Bronchial epithelial cell (primary cell): ENCODE measurements at regions not wholly inside any gene's neighbourhood (a gene's known extent, or its start where the extent isn't known, plus 50 kb on each side); places are given as distances from the start of the nearest gene placed in this dataset.
A peak's percentile ranks its signal among the peaks of the same experiment; 100 is the strongest.

Source experiments
- DNase-seq: peaks from one replicate; pipeline ENCODE4 v3.0.0-alpha.2; 2010; ENCODE audit warnings: low read depth
- FAIRE-seq: peaks from 2 replicates; lab custom pipeline; 2011; peaks lifted over from hg19 to GRCh38; lab: Jason Lieb, UNC
- H3K27me3 ChIP-seq: 2 replicates; pipeline ENCODE4 v1.5.1; 2011; ENCODE audit warnings: low read length; ENCODE audit not compliant: control insufficient read depth, insufficient read depth
- H3K36me3 ChIP-seq: 2 replicates; pipeline ENCODE4 v1.5.1; 2011; ENCODE audit warnings: low read length; ENCODE audit not compliant: control insufficient read depth, insufficient read depth
- H3K4me3 ChIP-seq: 2 replicates; pipeline ENCODE4 v1.5.1; 2011; ENCODE audit warnings: mild to moderate bottlenecking, low read depth, low read length, control low read depth
- TF ChIP-seq, protein P1 (sequence below): IDR thresholded peaks from 2 replicates; pipeline ENCODE4 v1.5.1; 2011; ENCODE audit warnings: mild to moderate bottlenecking, moderate library complexity, low read length, control low read depth, inconsistent platforms; ENCODE audit not compliant: insufficient read depth, severe bottlenecking

DNA sequence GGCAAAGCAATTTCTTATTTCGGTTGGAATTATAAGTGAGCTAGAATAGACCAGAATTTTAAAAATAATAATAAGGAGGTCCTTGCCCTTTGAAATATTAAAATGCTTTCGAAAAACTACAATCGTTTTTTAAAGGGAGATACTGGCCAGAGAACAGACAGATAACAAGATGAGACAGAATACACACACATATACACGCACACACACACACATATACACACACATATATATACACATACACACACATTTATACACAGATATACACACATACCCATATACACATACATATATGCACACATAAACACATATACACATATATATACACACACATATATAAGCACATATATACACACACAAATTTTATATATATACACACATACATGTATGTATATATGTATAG, 175.3 kb upstream of the MIR17HG start:
- no peak for FAIRE-seq
- DNase-seq, result no peak
- TF ChIP-seq, protein P1, sequence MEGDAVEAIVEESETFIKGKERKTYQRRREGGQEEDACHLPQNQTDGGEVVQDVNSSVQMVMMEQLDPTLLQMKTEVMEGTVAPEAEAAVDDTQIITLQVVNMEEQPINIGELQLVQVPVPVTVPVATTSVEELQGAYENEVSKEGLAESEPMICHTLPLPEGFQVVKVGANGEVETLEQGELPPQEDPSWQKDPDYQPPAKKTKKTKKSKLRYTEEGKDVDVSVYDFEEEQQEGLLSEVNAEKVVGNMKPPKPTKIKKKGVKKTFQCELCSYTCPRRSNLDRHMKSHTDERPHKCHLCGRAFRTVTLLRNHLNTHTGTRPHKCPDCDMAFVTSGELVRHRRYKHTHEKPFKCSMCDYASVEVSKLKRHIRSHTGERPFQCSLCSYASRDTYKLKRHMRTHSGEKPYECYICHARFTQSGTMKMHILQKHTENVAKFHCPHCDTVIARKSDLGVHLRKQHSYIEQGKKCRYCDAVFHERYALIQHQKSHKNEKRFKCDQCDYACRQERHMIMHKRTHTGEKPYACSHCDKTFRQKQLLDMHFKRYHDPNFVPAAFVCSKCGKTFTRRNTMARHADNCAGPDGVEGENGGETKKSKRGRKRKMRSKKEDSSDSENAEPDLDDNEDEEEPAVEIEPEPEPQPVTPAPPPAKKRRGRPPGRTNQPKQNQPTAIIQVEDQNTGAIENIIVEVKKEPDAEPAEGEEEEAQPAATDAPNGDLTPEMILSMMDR, result no peak
- H3K27me3 ChIP-seq, result peaks cover 1% of the 10 kb centered on the region
- H3K4me3 ChIP-seq, result no peak overlapping the region
- H3K36me3 ChIP-seq, result no peaks in the 10 kb centered on the region

DNA sequence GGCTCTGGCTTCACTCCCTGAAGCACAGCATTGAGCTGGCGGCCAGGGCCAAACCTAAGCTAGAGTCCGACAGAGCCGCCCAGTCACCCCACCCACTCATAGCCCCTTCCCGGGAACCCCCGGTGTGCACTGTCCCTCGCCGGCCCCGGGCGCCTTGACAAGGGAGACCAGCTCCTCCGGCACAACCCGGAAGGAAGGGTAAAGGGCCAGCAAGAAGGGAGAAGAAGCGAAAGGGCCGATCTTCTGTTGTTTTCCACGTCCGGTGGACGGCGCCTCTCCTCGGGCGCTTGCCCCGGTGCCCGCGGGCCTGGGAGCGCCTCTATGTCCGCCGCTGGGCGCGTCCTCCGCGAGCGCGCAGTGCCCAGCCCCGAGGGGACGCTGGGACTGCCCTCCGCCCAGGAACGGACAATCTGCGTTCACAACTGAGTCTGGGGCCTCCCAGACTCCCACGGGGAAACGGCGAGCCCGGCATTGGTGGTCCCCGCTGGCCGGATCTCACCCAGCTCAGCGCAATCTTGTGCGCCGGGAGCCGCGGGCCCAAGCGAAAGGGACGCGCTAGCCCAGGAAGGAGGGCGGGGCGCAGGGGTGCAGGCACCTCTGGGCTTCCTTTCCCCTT, 172.5 kb upstream of the MIR17HG start:
- peak overlapping the region; percentile 20 for H3K4me3 ChIP-seq
- H3K36me3 ChIP-seq, result no peaks in the 10 kb centered on the region
- TF ChIP-seq, protein P1, result no peak
- FAIRE-seq (no peak), DNase-seq (no peak)
- peaks cover 1% of the 10 kb centered on the region for H3K27me3 ChIP-seq

DNA sequence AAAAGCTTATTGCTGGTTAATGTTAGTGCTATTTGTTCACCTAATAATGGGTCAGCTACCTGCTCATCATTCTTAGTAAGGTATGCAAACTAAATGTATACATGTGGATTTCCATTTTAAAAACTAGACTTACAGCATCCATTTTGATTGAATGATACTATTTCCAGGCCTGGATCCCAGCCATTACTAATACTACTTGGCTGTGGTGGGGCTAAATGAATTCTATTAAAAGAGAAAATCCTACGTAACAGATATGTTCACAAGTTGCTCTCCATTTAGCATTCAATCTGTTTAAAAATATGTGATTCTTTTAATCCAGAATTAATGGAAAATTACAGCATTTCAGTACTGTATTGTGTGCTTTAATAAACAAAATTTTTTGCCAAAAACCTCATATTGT, 169.4 kb upstream of the MIR17HG start:
- FAIRE-seq (no peak), DNase-seq (no peak)
- TF ChIP-seq, protein P1, result no peak
- Histone ChIP-seq H3K4me3 (no peak overlapping the region), H3K27me3 (no peaks in the 10 kb centered on the region), H3K36me3 (no peaks in the 10 kb centered on the region)

DNA sequence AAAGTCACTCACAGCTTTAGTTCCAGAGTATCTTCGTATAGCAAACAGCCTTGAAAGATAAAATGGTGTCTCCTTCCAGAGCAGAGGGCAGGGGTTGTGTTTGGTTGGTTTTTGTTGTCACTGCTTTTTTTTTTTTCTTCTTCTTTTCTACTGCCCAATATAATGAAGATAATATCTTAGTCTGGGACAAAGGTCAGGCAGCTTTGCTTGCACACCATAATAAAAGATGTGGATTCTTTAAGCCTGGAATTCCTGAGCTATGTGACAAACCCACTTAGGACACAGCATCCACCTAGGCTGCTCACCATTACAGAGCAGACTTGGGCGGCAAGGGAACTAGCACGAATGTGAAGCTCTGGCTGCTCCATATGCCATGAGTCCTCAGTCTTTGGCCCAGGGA, 165.6 kb upstream of the MIR17HG start:
- Histone ChIP-seq H3K4me3 (no peak overlapping the region), H3K36me3 (no peaks in the 10 kb centered on the region), H3K27me3 (no peaks in the 10 kb centered on the region)
- DNase-seq (no peak), FAIRE-seq (no peak)
- TF ChIP-seq, protein P1, result no peak

DNA sequence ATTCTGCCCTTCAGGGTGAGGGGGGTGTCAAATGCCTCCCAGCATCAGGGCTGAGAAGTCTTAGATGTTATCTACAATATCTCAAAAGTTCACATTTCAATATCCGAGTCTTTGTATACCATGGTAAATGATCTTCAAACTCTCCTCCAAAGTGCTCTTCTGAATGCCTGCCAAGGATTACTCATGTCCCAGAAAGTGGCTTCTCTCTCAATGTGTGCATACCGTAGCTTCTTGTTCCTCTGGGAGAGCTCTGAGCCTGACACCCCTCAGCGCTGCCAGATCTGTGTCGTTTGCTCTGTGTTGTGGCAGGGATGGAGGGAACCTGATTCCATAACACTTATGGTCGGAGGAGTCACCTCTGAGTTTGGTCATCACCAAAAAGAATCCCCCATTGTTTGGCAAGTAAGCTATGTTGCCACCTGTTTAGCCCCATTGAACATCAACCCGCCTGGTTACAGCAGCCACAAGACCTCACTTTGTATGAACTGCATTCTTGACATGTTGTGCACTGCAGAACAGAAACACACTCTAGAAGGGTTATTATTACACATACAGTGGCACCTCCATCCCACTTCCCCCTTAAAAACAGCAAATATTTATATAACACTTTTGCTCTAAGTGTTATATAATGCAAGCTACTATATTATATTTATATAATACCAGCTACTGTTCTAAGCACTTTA, 163.1 kb upstream of the MIR17HG start:
- no peaks in the 10 kb centered on the region for H3K27me3 ChIP-seq
- TF ChIP-seq, protein P1, result no peak

More for the DNA sequence above, 163.1 kb upstream of the MIR17HG start:
- DNase-seq, result no peak
- Histone ChIP-seq H3K4me3 (no peak overlapping the region), H3K36me3 (no peaks in the 10 kb centered on the region)
- no peak for FAIRE-seq
